ENCODE measurements at regions not wholly inside any gene's neighbourhood (a gene's known extent, or its start where the extent isn't known, plus 50 kb on each side); places are given as distances from the start of the nearest gene placed in this dataset.

DNA sequence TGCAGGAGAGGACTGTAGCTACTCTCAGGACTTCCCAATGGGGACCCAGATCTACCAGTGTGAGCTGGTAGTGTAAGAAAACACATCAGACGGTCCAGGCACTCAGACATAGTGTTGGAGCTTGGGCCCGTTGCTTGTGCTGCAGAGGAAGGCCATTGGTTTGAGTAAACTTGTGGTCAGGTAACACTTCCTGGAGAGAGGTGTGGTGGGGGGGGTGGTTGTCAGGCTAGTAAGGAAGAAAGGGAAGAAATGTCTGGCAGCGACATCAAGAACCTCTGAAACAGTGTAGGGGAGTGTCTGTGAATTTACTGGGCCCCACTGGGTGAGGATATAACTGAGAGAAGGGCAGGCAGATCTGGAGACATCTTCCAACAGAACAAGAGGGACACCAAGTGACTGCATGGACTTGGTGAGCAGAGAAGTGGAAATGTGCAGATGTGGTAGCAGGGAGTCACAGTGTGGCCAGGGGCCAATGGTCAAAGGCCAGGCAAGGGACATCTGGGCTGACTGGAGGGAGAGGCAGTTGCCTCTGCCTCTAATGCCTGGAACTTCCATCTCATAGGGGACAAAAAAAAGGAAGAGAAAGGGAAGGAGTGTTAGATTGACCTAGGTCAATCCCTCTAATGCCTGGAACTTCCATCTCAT is 63.7 kb upstream of the MRPS22 start:
- DNase-seq (ENCODE audit: low read depth in 1 of 2, low spot score in 1 of 2) = no peak

DNA sequence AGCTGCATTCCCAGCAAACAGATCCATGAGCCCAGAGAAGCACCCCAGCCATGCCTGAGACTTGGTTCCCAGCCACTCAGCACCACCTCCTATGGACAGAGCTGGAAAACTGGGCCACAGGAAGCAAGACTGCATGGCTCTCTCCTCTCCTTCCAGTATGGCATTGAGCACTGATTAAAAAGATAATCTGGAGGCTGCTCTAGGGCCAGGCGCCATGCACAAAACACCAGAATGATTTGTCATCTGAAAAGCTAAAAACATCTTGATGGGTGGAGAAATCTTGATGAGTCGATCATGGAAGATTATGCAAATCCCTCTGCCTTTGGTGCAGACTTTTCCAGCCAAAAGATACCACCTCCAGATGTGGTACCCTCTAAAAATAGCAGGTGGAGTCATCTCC is 62.7 kb upstream of the MRPS22 start:
- DNase-seq (ENCODE audit: low read depth in 1 of 2, low spot score in 1 of 2) = no peak

DNA sequence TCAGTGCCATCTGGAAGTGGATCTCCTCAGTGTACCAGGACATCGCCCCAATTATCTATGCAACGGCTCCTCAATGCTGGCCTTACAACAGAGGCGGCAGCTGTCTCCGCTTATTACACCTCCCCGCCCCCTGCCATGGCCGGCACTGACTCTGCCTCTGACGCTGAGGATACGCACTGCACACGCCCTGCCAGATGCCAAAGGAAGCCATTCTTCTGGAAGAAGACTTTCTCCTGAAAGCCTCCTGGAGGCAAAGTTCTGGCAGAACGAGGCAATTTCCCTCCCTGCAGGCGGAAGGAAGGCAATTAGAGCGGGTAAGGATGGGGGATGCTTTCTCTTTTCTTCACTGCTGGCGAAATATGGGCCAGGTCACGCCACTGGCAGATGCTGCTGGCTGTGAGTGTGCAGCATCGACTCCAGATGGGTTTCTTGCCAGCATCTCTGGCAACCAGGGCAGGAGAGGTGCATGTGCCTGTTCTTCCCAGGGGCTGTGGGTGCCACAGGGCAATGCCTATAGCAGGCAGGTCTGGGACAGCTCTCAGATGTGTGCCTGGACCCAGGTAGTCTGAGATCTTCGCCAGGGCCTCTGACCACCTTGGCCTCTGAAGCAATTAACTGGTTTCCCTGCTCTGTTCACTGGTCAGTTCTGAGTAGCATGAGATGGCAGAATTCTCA is 62.2 kb upstream of the MRPS22 start:
- DNase-seq (ENCODE audit: low read depth in 1 of 2, low spot score in 1 of 2) = no peak

DNA sequence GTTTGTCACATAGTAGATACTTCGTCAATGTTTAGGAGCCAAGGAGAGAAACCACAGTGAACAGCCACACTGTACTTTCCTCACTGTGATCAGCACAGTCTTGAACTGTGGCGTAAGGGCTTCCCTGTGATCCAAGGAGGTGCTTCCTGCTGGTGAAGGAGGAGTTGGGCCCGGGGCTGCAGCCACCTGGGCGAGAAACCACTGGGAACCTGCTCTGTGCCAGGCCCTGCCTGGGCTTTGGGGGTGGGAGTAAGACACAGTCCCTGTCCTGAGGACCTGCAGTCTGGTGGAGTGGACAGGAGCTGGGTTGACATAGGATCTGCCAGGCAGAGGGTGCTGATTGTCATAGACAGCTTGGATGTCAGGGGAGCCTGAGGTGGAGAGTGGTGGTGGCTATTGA is 60.5 kb upstream of the MRPS22 start:
- no peak for DNase-seq (ENCODE audit: low read depth in 1 of 2, low spot score in 1 of 2)

DNA sequence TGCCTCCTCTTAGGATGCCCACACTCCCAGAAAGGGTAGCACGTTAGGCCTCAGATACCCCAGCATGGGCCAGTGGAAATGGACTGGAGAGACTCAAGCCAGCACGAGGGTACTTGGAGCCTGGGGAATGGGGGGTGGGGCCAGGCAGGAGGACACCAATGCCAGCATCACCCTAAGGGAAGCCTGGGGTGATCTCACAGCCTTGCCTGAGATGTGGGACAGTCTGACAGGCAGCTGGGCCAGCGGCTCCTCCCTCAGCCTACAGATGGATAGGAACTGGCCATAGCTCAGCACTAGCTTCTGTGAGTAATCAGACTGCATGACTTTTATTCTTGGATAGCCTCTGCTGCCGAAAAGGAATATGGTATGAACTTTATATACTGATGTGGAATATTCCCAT is 59.6 kb upstream of the MRPS22 start:
- no peak for DNase-seq (ENCODE audit: low read depth in 1 of 2, low spot score in 1 of 2)

DNA sequence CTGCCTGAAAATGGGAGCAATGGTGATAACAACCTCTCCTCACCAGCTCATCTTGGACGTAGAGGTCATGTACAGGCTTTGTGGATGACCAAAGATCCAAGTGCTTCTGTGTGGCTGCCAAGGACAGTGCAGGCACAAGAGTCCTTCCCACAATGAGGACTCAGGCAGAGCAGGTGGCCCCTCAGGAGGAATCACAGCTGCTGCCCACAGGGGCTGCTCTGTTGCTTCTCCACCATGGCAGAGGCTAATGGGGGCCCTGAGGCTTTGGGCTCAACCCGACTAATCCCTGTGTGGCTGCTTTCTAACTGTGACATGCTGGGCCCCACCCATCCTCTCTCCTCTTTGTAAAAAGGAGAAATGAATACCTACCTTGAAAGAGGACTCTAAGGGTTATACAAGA is 58.1 kb upstream of the MRPS22 start:
- DNase-seq (ENCODE audit: low read depth in 1 of 2, low spot score in 1 of 2) = no peak

DNA sequence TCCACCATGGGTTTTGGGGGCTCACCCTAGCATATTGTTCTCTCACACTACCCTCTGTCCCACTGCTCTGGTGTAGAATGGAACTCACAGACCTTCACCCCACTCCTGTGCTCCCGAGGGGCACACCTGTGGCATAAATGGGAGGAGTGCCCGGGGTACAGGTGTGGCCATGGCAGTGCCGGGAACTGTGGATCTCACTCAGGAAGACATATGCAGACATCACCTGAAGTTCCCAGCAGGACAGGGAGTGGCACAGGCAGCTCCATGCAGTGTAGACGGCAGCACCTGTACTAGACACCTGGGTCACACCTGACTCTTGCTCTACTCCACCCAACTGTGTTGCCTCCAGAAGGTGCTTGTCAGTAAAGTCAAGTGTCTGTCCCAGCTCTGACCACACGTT is 57.6 kb upstream of the MRPS22 start:
- no peak for DNase-seq (ENCODE audit: low read depth in 1 of 2, low spot score in 1 of 2)

DNA sequence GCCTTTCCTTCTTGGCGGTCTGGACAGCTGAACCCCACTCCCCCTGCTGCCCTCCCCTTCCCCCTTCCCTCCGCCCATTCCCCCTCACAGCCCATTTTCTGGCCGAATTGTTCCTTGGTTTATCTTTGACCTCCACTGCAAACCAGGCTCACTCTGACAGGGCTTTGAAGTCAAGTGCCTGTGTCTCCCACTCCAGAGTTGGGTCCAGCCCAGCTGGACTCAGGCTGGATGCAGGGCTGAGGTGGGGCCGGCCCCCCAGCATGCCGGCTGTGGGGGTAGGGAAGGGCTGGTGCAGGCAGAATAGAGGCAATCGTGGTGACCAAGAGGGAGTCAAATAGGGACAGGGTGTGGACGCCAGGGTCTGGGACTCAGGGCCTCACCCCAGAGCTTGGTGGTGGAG is 57.0 kb upstream of the MRPS22 start:
- no peak for DNase-seq (ENCODE audit: low read depth in 1 of 2, low spot score in 1 of 2)

DNA sequence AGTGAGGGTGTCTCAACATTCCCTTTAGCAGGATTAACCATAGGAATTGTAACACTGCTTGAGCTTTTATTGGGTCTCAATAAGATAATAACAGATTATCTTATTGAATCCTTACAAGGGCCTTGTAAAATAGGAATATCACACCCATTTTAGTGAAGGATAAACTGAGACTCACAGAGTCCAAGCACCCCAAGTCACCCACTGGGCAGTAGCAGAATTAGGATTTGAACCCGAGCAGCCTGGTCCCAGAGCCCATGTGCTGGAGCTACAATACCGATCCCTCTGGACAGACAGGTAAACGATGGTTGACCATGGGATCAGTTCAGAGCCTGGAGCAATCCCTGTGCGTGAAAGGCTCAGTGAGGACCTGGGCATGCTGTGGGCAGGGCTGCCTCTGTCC is 56.3 kb upstream of the MRPS22 start:
- DNase-seq (ENCODE audit: low read depth in 1 of 2, low spot score in 1 of 2) = no peak

DNA sequence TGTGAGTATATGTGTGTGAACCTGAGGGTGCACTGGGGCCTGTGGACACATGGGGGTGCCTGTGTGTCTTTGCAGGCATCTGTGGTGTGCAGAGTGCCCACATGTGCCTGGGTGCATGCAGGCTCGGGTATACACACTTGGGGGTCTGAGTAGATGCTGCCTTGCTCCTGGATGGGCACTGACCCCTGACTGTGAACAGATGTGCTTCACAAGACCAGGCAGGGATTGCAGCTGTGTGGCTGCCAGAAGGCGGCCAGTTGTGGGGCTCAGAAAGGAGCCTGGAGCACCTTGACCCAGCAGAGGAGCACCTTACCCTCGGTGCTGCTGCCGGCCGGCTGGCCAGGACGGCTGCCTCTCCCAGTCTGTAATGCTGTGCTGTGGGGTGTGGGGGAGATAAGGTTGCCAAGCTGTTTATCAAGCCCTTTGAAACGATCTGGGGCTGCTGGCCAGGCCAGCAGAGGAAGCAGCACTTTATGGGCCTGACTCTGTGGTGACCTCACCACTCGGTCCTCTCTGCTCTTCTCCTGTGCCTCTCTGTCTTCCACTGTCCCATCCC is 55.5 kb upstream of the MRPS22 start:
- no peak for DNase-seq (ENCODE audit: low read depth in 1 of 2, low spot score in 1 of 2)

DNA sequence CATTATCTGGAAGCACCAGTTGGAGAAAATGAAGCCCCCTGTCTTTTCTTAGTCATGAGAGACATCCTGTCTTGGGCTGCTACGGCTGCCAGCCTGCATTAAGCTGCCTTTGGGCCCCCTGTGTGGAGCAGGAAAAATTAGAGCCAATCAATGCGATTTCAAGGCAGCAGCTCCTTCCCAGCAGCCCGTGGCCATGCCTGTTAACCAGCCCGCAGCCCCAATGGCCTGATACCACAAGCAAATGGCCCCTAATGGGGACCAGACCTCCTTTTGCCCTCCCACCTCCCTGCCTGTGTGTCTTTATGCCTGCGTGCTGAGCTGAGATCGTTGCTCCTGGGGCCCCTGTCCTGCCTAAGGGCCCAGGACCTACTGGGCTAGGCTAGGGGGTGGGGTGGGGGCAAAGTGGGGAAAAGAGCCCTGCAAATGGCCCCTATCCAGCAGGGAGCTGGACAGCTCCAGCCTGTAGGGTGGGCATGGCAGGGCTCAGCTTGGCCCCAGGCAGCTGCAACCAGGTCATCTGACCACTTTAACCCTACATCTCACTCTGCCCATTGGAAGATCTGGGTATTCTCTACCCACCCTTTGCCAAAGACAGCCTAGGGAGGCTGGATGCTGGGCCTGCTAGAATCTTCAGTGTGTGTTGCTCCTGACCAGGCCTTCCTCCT is 53.8 kb upstream of the MRPS22 start:
- DNase-seq (ENCODE audit: low read depth in 1 of 2, low spot score in 1 of 2) = no peak

DNA sequence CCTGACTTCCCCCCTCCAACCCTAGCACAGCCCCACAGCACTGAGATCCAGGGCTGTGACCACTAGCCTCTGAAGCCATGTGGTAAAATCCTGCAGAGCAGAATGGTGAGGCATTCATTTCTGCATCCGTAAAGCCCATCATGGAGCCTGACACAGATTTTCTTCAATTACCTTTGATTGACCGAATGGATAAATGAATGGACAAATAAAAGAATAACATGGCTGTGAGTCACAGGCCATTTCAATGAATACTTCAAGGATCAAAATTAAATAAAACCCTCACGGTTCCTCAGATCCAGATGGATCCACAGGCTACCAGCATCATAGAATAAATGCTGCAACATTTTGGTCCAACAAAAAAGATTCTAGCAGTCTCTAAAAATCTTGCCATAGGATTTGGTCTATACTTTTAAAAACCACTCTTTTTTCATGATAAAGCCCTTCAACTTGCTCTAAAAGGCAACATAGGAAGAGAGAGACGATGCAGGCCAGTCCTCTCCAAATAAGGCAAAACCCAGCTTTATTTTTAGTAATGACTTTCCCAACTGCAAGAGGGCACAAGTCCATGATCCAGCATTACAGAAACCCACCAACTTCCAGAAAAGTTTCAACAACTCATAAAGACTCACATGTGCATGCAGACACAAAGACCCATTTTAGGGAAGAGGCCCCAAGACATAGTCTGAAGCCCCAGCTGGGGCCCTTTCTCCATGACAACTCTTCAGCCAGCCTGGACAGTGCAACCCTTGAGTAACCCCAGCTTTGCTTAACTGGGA is 52.4 kb upstream of the MRPS22 start:
- DNase-seq (ENCODE audit: low read depth in 1 of 2, low spot score in 1 of 2) = no peak

DNA sequence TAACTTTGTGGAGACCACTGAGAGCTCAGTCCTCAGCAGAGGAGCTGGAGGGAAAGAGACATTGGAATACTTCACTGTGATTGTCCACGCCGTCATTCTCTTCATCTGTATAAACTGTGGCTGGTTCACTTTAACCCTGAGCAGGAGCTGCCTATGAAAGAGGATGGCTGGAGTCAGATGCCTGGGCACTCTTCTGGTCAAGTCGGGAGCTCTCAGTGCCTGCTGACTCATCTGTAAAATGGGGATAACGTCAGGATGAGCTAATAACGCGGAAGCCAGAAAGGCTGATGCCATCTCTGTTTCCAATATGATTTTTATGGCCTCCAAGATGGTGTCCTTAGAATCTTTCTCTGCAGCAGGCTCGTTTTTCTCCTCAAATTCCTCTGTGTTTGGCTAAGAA is 51.6 kb upstream of the MRPS22 start:
- DNase-seq (ENCODE audit: low read depth in 1 of 2, low spot score in 1 of 2) = no peak

DNA sequence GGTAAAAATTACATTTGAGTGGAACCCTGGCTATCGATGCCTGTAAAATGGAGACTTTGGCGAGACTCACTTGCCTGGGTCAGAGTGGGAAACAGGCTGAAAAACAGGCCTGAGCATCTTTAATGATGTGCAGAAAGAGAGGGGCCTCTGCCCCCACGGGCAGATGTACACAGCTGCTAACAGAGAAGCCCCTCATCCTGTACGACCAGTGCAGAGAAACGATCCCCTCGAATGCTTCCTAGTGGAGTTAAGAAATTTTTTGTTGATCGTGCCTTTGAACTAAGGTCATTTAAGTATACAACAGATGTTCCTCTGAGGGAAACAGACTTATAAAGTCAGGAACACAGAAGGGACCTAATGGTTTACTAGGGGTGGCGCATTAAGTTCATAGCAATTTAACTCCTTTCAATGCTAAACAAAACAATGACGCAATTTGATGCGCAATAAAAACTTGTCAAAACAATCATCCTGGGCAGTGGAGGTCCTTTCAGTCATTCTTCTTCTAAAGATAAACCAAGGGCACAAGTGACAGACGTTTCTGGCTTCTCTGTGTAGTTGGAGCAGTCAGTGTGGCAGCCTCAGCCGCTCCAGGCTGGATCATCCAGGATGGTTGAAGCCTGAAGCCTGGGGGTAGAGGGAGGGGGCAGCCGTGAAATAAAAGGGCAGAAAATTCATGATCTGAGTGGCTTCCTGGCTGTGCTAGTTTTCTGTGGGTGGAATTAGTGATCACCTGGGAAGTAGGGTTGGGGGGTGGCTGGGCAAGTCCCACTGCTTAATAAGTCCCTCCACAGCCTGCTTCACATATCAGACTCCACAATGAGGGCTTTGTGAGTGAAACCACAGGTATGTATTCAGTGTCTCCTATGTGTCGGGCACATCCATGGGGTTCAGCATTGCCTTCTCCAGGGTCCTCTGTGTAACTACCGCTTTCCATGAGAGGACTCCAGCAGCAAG is 50.8 kb upstream of the MRPS22 start:
- DNase-seq (ENCODE audit: low read depth in 1 of 2, low spot score in 1 of 2) = no peak

DNA sequence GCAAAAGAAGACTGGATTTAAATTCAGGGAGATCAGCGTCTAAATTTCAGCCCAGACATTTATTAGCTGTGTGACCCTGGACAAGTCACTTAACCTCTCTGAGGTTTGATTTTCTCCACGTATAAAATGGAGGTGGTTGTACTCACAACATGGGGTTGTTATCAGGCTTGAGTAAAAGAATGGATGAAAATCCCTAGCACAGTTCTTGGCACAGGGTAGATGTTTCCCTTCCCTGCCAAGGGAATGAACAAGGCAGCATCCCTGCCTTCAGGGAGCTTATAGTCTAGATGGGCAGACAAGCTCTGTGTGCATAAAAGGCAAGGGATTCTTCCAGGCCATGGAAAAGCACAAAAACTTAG is 50.2 kb upstream of the MRPS22 start:
- DNase-seq (ENCODE audit: low read depth in 1 of 2, low spot score in 1 of 2) = no peak

Data from activated T-helper 1 cell treated with anti-CD3 and anti-CD28 coated beads, Interleukin-2, amount 50 U/mL, for 16 hours (primary cell).